GM18861 (cell line): ENCODE measurements at regions not wholly inside any gene's neighbourhood (a gene's known extent, or its start where the extent isn't known, plus 50 kb on each side); places are given as distances from the start of the nearest gene placed in this dataset.
"Not testable (repeated sequence)": the region's sequence is repeated elsewhere in the genome, so short reads cannot be mapped to it uniquely, and the experiment has no call there.

Experiments
- ATAC-seq: cut with Tn5 transposase; IDR thresholded peaks from one replicate; pipeline ENCODE4 v1.9.1; 2021; ENCODE audit not compliant: unreplicated experiment

DNA sequence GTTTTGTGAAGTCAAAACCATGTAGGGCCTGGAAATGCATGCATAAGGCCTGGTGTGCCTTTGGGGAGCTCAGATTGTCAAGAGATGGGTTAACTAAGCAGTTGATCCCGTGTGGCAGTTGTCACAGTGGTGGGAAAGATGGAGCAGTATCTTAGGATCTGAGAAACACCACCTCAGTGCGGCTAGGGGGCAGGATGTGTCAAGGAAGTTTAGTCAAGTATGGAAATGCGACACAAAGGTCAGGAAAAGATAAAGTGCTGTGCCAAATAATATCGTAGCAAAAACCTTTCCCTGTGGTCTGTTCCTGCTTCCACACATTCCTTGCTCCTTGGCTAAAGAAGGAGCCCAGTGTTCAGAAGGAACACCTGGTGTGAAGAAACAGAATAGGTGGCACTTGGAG lies 396.4 kb downstream of the EDEM1 start:
- ATAC-seq = no peak

DNA sequence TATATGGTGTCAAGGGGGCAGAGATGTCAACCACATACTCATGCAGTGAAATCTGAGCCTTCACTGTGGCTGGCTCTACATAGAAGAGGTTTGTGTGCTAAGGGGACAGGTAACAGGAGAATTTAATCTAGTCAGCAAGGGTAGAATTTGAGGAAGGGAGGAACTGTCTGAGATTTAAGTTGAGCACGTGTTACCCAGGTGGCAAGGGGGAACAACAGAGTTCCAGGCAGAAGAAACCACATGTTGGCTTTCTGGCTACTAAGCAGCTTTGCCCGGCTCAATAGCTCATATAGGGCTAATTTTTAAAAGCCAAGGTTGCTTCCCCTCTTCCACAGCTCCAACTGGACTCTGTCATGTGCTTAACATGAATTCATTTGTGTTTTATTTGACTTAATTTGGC lies 397.6 kb downstream of the EDEM1 start:
- ATAC-seq = no peak

DNA sequence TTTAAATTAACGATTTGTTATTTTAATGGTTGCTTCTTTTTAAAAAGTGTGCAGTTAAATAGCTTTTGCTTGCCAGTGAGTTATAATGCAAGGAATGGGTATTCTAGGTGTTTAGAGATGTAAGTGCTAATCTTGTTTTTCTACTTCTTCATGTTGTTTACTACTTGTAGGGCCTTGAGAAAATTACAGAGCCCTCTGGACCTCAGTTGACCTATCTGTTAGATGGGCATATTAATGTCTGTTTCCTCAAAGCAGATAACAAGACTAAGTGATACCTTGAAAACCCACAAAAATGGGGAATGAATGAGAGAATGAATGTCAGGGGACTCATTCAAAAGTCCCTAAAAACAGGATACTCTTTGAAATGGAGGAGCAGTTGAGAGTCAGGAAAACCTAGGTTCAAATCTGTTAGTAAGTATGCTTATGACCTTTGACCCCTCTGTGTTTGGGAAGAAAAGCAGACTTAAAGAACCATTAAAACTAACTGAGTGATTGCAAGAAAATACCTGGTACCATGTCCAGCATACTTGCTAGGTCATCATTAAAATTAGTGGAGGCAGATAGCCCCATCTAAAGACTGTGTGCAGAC lies 419.5 kb downstream of the EDEM1 start:
- peak; percentile 10 for ATAC-seq

DNA sequence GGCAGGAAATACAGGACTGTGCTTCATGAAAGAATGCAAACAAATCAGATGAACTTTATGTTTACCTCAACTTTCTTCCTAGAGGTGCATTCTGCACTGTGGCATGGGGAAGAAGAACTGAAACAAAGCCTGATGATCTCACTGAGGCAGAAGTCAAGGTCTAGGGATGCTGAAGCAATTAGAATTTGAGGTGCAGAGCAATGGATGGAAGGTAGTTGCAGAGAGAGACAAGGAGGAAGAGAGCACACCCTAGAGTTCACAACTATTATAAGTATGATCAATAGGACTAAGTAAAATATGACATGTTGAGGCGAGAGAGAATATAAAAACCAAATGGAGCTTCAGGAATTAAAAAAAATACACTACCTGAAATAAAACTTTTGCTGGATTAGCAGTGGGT lies 420.1 kb downstream of the EDEM1 start:
- peak; percentile 78 for ATAC-seq

DNA sequence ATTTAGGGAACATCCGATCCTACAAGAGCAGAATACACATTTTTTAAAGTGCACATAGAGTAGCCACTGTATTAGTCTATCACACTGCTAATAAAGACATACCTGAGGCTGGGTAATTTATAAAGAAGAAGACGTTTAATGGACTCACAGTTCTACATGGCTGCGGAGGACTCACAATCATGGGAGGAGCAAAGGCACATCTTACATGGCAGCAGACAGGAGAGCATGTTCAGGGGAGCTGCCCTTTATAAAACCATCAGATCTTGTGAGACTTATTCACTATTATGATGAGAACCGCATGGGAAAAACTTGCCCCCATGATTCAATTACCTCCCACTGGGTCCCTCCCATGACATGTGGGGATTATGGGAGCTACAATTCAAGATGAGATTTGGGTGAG lies 421.5 kb downstream of the EDEM1 start:
- ATAC-seq = not testable (repeated sequence)

DNA sequence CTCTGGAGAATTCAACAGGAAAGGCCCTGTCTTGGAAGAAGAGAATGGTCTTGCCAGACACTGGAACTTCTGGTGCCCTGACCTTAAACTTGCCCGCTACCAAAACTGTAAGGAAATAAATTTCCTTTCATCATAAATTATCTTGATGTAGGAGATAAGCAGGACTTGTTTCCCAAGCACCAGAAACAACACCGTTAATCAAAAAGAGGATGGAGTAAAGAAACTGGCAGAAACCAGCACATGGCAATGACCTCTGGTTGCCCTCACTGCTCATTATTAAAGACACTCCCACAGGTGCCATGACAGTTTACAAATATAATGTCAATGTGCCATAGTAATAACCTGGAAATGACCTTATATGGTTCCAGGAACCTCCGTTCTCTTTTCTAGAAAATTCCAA lies 426.1 kb downstream of the EDEM1 start:
- ATAC-seq = no peak

DNA sequence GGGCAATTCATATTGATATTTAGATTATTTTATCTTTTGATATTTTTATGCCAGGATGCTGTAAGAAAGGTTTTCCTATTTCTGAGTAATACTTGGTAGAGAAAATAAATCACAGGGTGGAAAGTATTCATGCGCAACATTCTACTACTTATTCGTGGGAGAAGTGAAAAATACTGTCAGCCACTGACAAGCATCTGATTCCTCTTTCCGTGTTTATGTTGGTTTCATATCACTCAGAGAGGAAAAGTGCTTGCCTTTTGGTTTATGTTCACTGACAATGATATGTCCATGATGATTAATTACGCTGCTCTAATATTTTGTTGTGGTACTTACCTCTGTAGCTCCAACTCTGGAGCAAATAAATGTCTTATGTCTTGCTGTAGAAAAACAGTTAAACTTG lies 429.4 kb downstream of the EDEM1 start:
- ATAC-seq = no peak

DNA sequence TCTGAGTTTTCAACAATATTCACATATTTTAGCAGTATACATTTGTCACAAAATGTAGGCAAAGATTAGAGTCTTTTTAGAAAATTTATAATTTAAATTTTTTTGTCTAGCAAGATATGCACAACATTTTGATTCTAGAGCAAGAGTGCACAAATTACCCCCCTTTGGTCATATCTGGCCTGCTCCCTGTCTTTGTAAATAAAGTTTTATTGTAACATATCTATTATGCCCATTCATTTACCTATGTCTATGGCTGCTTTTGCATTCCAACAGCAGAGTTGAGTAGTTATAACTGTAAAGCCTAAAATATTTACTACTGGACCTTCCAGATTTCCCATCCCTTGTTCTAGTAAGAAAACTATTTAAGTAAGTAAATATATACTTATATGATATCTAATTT lies 430.7 kb downstream of the EDEM1 start:
- no peak for ATAC-seq

DNA sequence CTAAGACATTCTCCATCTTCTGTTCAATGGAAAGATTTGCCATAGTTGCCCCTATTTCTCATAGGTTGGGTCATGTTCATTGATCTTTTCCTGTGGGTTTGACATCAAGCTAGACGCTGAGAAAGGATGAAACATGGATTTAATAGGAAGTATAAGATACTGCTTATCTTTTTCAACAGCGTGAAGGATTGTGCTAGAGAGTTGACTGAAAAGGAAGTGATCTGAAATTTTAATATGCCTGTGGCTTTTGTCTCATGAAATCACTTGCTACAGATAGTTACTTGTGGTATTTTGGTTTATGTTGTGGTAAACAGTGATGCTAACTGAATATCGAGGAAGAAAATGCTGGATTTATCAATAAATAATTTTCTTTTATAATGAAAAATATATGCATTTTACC lies 442.9 kb downstream of the EDEM1 start:
- no peak for ATAC-seq

DNA sequence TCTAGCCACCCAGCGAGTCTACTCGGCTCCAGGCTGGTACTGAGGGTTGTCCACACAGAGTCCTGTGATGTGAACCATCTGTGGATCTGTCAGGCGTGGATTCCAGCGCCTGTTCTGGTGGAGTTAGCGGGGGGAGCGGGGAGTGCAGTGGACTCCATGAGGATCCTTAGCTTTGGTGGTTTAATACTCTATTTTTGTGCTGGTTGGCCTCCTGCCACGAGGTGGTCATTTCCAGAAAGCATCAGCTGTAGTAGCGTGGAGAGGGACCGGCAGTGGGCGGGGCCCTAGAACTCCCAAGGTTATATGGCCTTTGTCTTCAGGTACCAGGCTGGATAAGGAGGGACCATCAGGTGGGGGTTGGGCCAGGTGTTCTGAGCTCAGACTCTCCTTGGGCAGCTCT lies 446.5 kb downstream of the EDEM1 start:
- no peak for ATAC-seq

DNA sequence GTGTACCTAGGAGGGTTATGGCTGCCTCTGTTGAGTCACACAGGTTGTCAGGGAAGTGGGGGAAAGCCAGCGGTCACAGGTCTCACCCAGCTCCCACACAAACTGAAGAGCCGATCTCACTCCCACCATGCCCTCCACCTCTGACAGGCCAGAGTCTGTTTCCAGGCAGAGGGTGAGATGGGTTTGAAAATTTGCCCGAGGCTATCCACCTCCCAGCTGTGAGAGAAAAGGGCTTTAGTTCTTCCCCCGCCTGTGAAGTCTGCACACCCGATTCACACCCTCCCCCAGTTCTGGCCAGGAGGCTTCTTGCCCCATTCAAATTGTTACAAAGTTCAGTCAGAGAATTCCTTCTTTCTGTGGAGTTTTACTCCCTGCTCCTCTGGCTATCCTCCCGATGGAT lies 446.9 kb downstream of the EDEM1 start:
- no peak for ATAC-seq

DNA sequence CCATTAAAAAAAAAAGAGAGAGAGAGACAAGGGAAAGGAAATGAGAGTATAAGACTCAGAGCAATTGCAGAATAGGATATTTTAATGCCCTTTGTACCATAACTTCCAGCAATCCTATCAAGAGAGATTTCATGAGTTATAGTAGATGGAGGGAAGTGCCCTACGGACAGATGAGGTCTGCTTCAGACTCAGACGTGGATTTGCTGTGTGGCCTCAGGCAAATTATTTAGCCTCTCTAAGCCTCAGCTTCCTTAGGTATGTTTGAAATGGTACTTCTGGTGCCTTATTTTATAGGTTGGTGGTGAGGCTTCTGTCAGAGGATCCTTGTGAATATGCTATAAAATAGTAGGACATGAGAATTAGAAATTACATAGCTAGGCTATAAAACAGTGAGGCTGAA lies 448.2 kb downstream of the EDEM1 start:
- no peak for ATAC-seq

DNA sequence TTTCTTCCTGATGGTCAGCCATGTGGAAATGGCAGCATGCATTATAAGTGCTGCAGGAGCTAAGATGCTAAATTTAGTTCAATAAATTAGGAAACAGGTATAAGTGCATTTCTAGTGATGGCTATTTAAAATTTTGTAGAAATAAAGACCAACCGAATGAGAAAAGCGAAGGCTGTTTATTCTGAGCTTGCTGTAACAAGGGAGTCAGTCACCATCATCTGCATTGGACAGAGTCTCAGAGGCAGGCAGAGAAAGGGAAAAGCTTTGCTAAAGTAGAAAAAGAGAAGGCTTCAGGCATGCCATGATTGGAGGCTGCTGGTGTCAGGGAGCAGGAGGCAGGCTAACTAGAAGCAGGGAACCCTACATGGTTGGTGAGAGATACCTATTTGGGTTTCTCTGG lies 451.0 kb downstream of the EDEM1 start:
- ATAC-seq = no peak

DNA sequence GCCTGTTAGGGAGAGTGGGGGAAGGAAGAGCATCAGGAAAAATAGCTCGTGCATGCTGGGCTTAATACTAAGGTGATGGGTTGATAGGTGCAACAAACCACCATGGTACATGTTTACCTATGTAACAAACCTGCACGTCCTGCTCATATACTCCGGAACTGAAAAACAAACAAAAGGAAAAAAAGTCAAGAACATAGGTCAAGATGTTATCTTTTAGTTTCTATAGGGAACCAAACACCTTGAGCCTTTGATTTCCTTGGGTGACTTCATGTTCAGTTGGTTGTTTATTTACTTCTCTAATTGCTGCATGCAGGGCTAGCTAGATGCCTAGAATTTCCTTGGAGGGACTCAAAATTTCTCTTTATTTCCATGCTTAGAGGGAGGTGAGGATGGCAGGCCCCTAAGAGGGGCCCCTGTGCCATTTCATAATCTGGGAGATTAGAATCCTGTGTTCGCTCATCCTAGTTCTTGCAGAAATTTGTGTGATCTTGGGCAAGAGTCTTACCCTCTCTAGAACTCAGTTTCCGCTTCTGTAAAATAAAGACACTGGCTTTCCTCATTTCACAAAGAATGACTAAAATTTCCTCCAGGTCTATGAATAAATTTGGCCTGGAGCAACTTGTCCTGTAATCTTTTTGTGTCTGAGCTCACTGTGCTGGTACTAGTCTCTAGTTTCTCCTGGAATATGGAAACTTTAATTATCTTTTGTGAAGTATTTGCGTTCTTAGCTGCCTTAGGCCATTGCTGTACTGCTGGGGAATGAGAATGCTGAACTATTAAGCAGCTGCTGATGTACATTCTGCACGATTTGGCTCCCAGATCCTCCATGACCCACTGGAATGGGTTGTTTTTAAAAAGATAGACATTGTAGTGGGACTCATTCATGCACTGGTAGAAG lies 457.5 kb downstream of the EDEM1 start:
- no peak for ATAC-seq

DNA sequence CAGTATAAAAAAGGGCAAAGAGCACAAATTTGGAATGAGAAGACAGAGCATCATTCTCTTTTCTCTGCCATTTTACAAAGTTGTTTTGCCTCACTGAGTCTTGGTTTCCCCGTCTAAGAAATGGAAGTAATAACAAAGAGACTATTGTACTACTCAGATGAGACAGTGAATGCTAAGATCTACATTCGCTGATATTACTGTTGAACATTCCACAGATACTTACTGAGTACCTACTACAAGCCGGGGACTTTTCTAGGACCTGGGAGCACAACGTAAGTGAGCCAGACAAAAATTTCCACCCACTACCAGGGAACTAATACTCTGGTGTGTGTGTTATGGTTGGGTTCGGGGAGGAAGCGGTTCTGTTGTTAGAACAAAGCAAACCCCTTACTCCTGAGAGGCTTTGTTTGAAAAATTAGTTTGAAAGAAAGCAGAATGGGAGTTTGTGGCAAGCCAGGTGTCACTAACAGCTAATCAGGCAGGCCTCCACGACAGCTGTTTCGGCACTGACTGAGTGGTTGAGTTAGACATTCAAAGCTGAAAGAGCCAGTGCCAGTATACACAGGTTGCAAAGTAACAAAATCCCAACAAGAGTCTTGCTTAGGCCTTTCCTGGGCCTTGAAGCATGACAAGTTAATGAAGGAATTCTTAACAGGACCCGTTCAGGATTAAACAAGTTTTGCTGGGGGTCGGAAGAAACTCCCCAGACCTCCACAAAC lies 458.3 kb downstream of the EDEM1 start:
- no peak for ATAC-seq

DNA sequence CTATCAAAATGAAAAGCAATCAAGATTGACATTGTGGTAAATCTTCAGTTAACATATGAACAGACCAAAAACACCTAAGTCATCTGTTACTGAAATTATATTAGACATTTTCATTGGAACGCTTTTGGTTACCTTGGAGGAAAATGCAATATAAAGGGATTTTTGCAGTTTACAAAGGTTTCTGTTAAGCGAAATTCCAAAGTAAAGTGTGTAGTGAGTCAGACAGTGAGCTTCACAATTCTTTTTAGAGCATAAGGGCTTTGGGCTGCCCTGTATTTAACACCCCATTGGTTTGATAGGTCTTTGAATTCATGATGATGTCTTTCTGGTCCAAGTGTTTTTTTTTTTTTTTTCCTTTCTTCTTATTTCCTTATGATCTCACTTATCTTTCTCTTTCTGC lies 462.8 kb downstream of the EDEM1 start:
- ATAC-seq = no peak

DNA sequence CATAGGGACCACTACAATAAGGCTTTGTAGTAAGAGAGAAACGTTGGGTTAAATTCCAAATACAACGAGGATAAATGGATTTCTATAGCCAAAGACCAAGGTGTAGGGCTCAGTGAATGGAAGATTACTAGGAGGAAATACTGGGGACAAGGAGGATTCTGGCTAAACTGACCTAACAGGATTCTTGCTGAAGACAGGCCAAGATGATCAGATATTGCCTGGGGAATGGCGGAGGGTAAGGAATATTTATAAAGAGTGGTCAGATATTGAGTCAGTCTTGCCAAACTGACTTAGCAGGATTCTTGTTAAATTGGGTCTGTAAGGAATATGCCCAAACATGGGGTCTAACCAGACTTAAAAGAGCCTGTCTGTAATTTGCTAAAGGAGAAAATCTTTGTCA lies 463.8 kb downstream of the EDEM1 start:
- no peak for ATAC-seq

DNA sequence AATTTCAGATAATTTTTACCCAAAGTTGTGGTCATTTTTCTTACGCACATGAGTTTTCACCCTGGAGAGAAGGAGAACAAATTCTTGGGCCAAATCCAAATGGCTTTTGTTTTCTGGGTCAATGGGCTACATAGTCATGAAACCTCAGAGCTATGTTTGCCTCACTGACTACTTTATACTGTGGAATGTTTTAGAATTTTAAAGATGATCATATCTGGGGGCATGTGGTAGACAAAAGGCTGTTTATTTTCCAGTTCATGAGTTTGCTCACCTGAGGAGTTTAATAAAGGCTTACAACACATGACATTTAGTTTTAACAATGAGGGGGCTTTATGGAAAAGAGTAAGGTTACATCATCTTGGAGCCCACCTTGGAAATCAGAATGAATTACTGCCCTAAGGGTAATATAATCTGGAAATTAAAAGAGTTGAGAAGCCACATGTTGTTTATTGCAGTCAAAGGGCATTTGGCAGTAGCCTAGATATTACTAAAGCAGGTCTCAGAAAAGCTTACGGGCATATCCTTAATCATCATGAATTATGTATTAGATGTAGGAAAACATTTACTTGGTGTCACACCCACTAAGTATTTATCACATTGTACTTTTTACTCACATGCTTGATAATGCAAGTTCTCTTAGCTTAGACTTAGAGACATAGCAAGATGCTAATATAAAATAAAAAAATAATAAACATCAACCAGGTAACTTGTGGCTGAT lies 466.1 kb downstream of the EDEM1 start:
- ATAC-seq = no peak

DNA sequence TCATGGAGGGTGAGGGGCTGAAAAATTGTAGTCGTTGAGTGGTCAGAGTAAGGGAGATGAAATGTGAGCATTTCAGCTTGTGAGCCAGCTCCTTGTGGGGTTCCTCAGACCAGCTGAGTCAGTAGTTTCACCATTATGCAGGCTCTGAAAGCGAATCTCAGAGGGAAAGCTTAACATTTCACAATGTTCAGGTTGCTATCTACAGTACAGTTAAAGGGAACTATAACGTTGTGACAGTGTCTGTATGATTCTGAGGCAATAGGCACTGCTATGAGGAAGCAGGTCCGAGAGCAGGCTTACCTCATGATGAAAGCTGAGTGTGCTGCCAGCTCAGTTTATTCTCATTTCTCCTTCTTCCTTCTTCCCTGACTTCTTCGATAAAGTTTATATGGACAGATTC lies 469.6 kb downstream of the EDEM1 start:
- no peak for ATAC-seq

DNA sequence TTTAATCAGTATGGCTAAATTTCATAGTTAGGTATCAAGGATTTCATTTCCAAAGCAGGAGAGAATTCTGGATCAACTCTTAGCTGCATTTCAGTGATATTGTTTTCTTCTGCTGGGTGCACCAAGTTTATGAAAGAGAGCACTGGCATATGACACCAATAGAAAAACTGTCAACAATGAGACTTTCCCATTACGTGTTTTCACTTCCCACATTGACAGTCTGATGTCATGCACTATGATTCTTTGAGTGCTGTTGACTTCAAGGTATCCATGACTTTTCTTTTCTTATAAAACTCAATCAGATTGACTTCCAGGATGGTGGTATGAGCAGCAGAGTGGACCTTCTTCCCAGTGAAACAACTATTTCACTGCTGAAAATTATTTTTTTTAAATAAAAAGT lies 476.1 kb downstream of the EDEM1 start:
- no peak for ATAC-seq

DNA sequence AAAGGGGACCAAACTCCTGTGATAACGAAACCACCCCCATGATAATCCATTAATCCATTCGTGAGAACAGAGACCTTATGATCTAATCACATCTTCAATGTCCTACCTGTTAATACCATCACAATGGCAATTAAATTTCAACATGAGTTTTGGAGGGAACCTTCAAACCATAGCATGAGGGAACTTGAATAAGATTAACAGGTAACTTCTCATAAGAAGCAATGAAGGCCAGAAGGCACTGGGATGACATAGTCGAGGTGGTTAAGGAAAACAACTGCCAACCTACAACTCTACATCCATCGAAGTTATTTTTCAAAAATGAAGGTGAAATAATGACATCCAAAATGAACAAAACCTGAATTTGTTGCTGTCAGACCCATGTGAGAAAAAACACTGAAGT lies 478.9 kb downstream of the EDEM1 start:
- no peak for ATAC-seq
